Kidney (tissue), 13 donors: ENCODE measurements at regions not wholly inside any gene's neighbourhood (a gene's known extent, or its start where the extent isn't known, plus 50 kb on each side); places are given as distances from the start of the nearest gene placed in this dataset.

Experiments used
- DNase-seq, 5 donors: peaks; one replicate each; pipeline ENCODE4 v3.0.0-alpha.2; 2013 to 2020
- FAIRE-seq: peaks from 2 replicates; lab custom pipeline; 2012; peaks lifted over from hg19 to GRCh38; lab: Jason Lieb, UNC
- H3K27ac ChIP-seq, 2 donors: one replicate each; pipeline ENCODE4 v1.7.0; 2013; ENCODE audit warnings: low read depth in 2 of 2, low read length in 2 of 2, inconsistent platforms in 1 of 2
- H3K27me3 ChIP-seq: one replicate; pipeline ENCODE4 v1.7.1; 2013; ENCODE audit warnings: low read length, inconsistent platforms; ENCODE audit not compliant: control insufficient read depth, insufficient read depth
- H3K36me3 ChIP-seq, 3 donors: one replicate each; pipeline versions ENCODE4 v1.7.0 to v1.7.1; 2013; ENCODE audit warnings: low read length in 3 of 3, control low read depth in 1 of 3, inconsistent platforms in 1 of 3; ENCODE audit not compliant: insufficient read depth in 3 of 3, control insufficient read depth in 2 of 3
- H3K4me1 ChIP-seq, 3 donors: one replicate each; pipeline versions ENCODE4 v1.7.0 to v1.7.1; 2013; ENCODE audit warnings: low read length in 3 of 3, inconsistent platforms in 1 of 3, low read depth in 1 of 3; ENCODE audit not compliant: control insufficient read depth in 2 of 3, insufficient read depth in 2 of 3
- H3K4me3 ChIP-seq, 3 donors: one replicate each; pipeline versions ENCODE4 v1.7.0 to v1.8.1; 2013; ENCODE audit warnings: low read length in 3 of 3, control low read depth in 1 of 3, inconsistent platforms in 1 of 3
- H3K9ac ChIP-seq, 3 donors: one replicate each; pipeline versions ENCODE4 v1.7.0 to v1.7.1; 2013; ENCODE audit warnings: low read length in 3 of 3, control low read depth in 1 of 3, inconsistent platforms in 1 of 3
- H3K9me3 ChIP-seq, 3 donors: one replicate each; pipeline versions ENCODE4 v1.7.0 to v1.7.1; 2013; ENCODE audit warnings: low read length in 3 of 3, control low read depth in 1 of 3, inconsistent platforms in 1 of 3; ENCODE audit not compliant: control insufficient read depth in 2 of 3, insufficient read depth in 1 of 3
- CTCF ChIP-seq: IDR thresholded peaks from 3 replicates; pipeline ENCODE4 v1.5.1; 2012; ENCODE audit warnings: mild to moderate bottlenecking, moderate library complexity, borderline replicate concordance; ENCODE audit not compliant: insufficient read depth; ENCODE audit errors: extremely low read depth
- intact Hi-C: fragments of 100-400 bp; cut with DNase I; formaldehyde crosslinking; loops from one replicate; pipeline ENCODE4 v1.11.1; 2022
- donor health status: control.
- donor health status: control.
- donor health status: control.
- donor health status: control.
- donor health status: control.
- donor health status: DM: yes; HTN: yes; CAD: no.
- donor health status: Normal renal cell carcinoma (clear cell type).

- Histone ChIP-seq H3K27me3 (no peaks in the 10 kb centered on the region), H3K36me3 (no peaks in the 10 kb centered on the region), H3K27ac (no peak overlapping the region), H3K9ac (no peak overlapping the region), H3K4me1 (no peaks in the 10 kb centered on the region), H3K9me3 (no peaks in the 10 kb centered on the region), H3K4me3 (no peak overlapping the region)
- FAIRE-seq, result no peak
- no peak for DNase-seq
- intact Hi-C loops, result no loop called here
- TF ChIP-seq CTCF, result no peak
These were observed 276.0 kb upstream of the TET2 start for GRCh38 chr4:104870495-104871233.

- no peak overlapping the region for H3K9ac ChIP-seq
- H3K36me3 ChIP-seq, result no peaks in the 10 kb centered on the region
- no peaks in the 10 kb centered on the region for H3K9me3 ChIP-seq
- DNase-seq, result no peak
- no peak for FAIRE-seq
- no peak overlapping the region for H3K27ac ChIP-seq
- H3K27me3 ChIP-seq, result no peaks in the 10 kb centered on the region
- intact Hi-C loops, result no loop called here
- H3K4me1 ChIP-seq, result no peaks in the 10 kb centered on the region
- H3K4me3 ChIP-seq, result no peak overlapping the region
- TF ChIP-seq CTCF, result no peak
These were observed 267.7 kb upstream of the TET2 start for GRCh38 chr4:104878936-104879335.

DNA sequence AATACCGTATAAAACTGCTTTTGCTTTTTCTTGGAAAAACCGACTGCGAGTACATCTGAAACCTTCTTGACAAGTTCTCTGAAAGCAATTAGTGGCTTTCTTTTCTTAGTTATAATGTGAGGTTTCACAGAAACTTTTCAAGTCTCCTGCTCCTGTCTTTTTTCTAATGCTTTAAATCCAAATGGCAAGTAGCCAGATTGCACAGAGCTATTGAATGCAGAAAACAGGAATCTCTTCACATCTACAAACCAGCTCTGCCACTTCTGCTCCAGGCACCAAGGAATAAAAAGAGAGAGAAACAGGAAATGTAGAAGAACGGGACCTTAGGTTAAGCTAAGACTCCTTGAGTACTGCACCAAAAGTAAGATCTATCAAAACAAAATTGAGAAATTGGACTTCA lies 267.3 kb upstream of the TET2 start:
- H3K4me1 ChIP-seq, result no peaks in the 10 kb centered on the region
- H3K27ac ChIP-seq, result no peak overlapping the region
- no peak for TF ChIP-seq CTCF
- H3K9me3 ChIP-seq, result no peaks in the 10 kb centered on the region
- intact Hi-C loops, result no loop called here
- peak in 1 of 5 donors; percentile 23 for DNase-seq
- no peak overlapping the region for H3K9ac ChIP-seq
- no peak overlapping the region for H3K4me3 ChIP-seq
- no peaks in the 10 kb centered on the region for H3K36me3 ChIP-seq
- H3K27me3 ChIP-seq, result no peaks in the 10 kb centered on the region
- FAIRE-seq, result no peak

DNA sequence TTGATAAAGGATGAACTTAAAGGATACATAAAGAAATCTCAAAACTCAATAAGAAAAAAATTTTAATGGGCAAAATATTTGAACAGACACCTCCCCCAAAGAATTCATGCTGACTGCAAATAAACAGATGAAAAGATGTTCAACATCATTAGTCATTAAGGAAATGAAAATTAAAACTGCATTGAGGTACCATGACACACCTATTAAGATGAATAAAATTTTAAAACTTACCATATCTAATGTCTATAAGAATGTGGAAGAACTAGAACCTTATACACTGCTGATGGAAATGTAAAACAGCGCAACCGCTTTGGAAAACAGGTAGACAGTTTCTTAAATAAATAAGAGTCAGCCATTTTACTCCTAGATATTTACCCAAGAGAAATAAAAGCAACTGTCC lies 266.8 kb upstream of the TET2 start:
- Histone ChIP-seq H3K36me3 (no peaks in the 10 kb centered on the region), H3K4me3 (no peak overlapping the region), H3K27ac (no peak overlapping the region), H3K4me1 (no peaks in the 10 kb centered on the region), H3K27me3 (no peaks in the 10 kb centered on the region), H3K9ac (no peak overlapping the region), H3K9me3 (no peaks in the 10 kb centered on the region)
- no peak for TF ChIP-seq CTCF
- DNase-seq (no peak), FAIRE-seq (no peak)
- intact Hi-C loops, result no loop called here
